ENCODE measurements at regions not wholly inside any gene's neighbourhood (a gene's known extent, or its start where the extent isn't known, plus 50 kb on each side); places are given as distances from the start of the nearest gene placed in this dataset.

DNA sequence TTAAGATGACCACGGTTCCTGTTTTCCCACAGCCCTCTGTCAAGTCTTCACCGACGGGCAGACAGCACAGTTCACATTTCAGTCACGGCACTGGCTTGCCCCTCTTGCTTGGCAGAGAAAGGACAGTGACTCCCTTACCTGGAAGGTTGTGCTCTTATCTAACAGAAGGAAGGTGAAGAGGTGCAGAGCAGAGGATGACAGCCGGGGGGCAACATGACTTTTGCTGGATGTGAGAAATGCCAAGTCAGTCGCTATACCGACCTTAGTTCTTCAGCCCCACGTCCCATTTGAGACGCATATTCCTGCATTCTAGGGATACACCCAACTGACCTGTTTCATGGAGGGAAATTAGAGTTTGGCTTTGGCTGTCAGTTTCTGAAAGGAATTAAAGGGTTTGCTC, 492.3 kb downstream of the NPIPA7 start:
- no peak overlapping the region for H3K4me2 ChIP-seq (ENCODE audit: insufficient read depth in 1 of 2, low read depth in 2 of 2, low read length in 2 of 2)
- no peaks in the 10 kb centered on the region for H3K27me3 ChIP-seq (replicated peaks in 1 of 4; ENCODE audit: control insufficient read depth in 3 of 4, extremely low read depth in 1 of 4, insufficient read depth in 3 of 4, low read length in 3 of 4)
- CTCF ChIA-PET (ENCODE audit: partially characterized antibody) = interaction anchor here (0.6 to 7.4 kb wide), 4 partner anchors 10 to 96 kb away, joined by 3 to 44 read pairs (median 12); no protein-coding TSS in a partner anchor
- no peak overlapping the region for H2AK5ac ChIP-seq (ENCODE audit: low read depth, low read length)
- H3K4me1 ChIP-seq (replicated peaks in 1 of 4; ENCODE audit: control insufficient read depth in 3 of 4, insufficient read depth in 4 of 4, low read length in 3 of 4) = peaks cover 6 to 16% (median 11%) of the 10 kb centered on the region in 4 experiments
- H3K9me3 ChIP-seq (ENCODE audit: insufficient read depth in 2 of 2, low read depth in 1 of 2, low read length in 1 of 2) = no peaks in the 10 kb centered on the region
- H4K5ac ChIP-seq (ENCODE audit: insufficient read length, low read depth, low read length) = no peak overlapping the region
- no peaks in the 10 kb centered on the region for H4K20me1 ChIP-seq (replicated peaks in 1 of 2; ENCODE audit: control insufficient read depth in 1 of 2, insufficient read depth in 2 of 2, low read length in 2 of 2)
- no peak overlapping the region for H4K91ac ChIP-seq (replicated peaks; ENCODE audit: insufficient read length, low read length)
- H3K4me3 ChIP-seq (ENCODE audit: extremely low read depth in 1 of 4, insufficient read depth in 2 of 4, low read depth in 3 of 4, low read length in 4 of 4) = no peak overlapping the region
- no peaks in the 10 kb centered on the region for H3K36me3 ChIP-seq (ENCODE audit: control insufficient read depth in 2 of 4, insufficient read depth in 4 of 4, low read length in 3 of 4)
- no peak overlapping the region for H2AFZ ChIP-seq (ENCODE audit: low read length)
- no peak overlapping the region for H2BK15ac ChIP-seq (ENCODE audit: low read length)
- H2BK20ac ChIP-seq (ENCODE audit: low read length) = no peak overlapping the region
- TF ChIP-seq, protein P1, sequence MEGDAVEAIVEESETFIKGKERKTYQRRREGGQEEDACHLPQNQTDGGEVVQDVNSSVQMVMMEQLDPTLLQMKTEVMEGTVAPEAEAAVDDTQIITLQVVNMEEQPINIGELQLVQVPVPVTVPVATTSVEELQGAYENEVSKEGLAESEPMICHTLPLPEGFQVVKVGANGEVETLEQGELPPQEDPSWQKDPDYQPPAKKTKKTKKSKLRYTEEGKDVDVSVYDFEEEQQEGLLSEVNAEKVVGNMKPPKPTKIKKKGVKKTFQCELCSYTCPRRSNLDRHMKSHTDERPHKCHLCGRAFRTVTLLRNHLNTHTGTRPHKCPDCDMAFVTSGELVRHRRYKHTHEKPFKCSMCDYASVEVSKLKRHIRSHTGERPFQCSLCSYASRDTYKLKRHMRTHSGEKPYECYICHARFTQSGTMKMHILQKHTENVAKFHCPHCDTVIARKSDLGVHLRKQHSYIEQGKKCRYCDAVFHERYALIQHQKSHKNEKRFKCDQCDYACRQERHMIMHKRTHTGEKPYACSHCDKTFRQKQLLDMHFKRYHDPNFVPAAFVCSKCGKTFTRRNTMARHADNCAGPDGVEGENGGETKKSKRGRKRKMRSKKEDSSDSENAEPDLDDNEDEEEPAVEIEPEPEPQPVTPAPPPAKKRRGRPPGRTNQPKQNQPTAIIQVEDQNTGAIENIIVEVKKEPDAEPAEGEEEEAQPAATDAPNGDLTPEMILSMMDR (IDR thresholded peaks at IDR 0.05; ENCODE audit: control extremely low read depth in 1 of 3, insufficient read depth in 1 of 3, low read depth in 1 of 3, low read length in 3 of 3) = peak; percentile 16 to 65 (median 45); a peak in 3 of 4 replicates
- peak; percentile 57 to 60; a peak in 3 of 4 replicates for TF ChIP-seq RAD21 (IDR thresholded peaks at IDR 0.05 in 1 of 2, conservative IDR thresholded peaks at IDR 0.05 in 1 of 2; ENCODE audit: low read depth in 2 of 2, low read length in 2 of 2)
- TF ChIP-seq NANOG (IDR thresholded peaks at IDR 0.05; ENCODE audit: insufficient read depth, low read depth, low read length, poor library complexity, severe bottlenecking) = no peak
- no peak overlapping the region for H2BK120ac ChIP-seq (replicated peaks; ENCODE audit: low read depth, low read length)
- FAIRE-seq (peak; percentile 48), DNase-seq (ENCODE audit: low read depth in 1 of 2, low spot score in 2 of 2) (peak in 1 of 2 experiments; percentile 49)
- no peak overlapping the region for H3K14ac ChIP-seq (ENCODE audit: insufficient read length)
- H3K56ac ChIP-seq (replicated peaks; ENCODE audit: insufficient read length, low read depth, low read length) = no peak overlapping the region
- 85% methylated on average over 8 of the region's 9 CpGs; no CpG with 5 or more reads in 1 of the 2 experiments for WGBS, 2 experiments (ENCODE audit: extremely low coverage in 1 of 2, insufficient coverage in 1 of 2, insufficient read length in 1 of 2, insufficient replicate concordance in 2 of 2, low coverage in 1 of 2, low lambda C conversion rate in 2 of 2, missing lambda C conversion rate in 1 of 2)
- no peak overlapping the region for H2BK5ac ChIP-seq (ENCODE audit: low read depth, low read length)
- H3K4ac ChIP-seq (replicated peaks; ENCODE audit: insufficient read length, low read depth, low read length) = no peak overlapping the region
- H3K9ac ChIP-seq (replicated peaks in 1 of 4; ENCODE audit: extremely low read depth in 1 of 4, low read depth in 3 of 4, low read length in 3 of 4) = no peak overlapping the region
- H2BK12ac ChIP-seq (ENCODE audit: low read depth, low read length) = peak overlapping the region; percentile 28; the same call in 1 of the 2 replicates
- POLR2A ChIA-PET (ENCODE audit: partially characterized antibody) = no interaction called here
- no peak overlapping the region for H3K27ac ChIP-seq (ENCODE audit: low read depth, low read length)
- H3K79me1 ChIP-seq (ENCODE audit: low read depth, low read length) = no peaks in the 10 kb centered on the region
- H4K8ac ChIP-seq (ENCODE audit: extremely low read depth, insufficient read depth, low read length) = no peak overlapping the region
- H3K23me2 ChIP-seq (ENCODE audit: low read depth, low read length) = no peaks in the 10 kb centered on the region
- H3K79me2 ChIP-seq (ENCODE audit: control insufficient read depth in 1 of 2, insufficient read depth in 2 of 2, low read length in 2 of 2) = no peaks in the 10 kb centered on the region
- H3K23ac ChIP-seq (ENCODE audit: insufficient read length) = no peak overlapping the region
- no peak overlapping the region for H3K18ac ChIP-seq (ENCODE audit: extremely low read depth, low read length)

Measured in H1 (cell line).